ENCODE measurements at regions not wholly inside any gene's neighbourhood (a gene's known extent, or its start where the extent isn't known, plus 50 kb on each side); places are given as distances from the start of the nearest gene placed in this dataset.
"Not testable (repeated sequence)": the region's sequence is repeated elsewhere in the genome, so short reads cannot be mapped to it uniquely, and the experiment has no call there.

DNA sequence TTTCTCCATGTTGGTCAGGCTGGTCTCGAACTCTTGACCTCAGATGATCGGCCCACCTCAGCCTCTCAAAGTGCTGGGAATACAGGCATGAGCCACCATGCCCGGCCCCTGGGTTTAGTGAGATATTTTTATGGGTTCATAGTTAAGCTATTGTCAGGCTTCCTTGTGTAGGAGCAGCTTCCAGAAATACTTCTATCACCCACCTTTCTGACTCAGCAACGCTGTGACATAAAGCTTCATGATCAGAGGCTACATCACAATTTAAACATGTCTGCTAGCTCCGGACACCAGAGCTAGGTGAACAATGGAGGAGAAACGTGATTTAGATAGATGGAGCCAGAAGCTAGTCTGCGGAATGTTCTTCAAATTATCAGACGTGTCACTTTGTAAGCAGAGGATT lies 295.8 kb upstream of the LYZL1 start:
- Histone ChIP-seq H3K4me1 (no peaks in the 10 kb centered on the region), H3K4me3 (ENCODE audit: low read depth, low read length) (no peak overlapping the region), H3K27me3 (no peaks in the 10 kb centered on the region), H3K9me3 (no peaks in the 10 kb centered on the region), H3K36me3 (no peaks in the 10 kb centered on the region)
- DNase-seq, result no peak
- TF ChIP-seq, protein P1, sequence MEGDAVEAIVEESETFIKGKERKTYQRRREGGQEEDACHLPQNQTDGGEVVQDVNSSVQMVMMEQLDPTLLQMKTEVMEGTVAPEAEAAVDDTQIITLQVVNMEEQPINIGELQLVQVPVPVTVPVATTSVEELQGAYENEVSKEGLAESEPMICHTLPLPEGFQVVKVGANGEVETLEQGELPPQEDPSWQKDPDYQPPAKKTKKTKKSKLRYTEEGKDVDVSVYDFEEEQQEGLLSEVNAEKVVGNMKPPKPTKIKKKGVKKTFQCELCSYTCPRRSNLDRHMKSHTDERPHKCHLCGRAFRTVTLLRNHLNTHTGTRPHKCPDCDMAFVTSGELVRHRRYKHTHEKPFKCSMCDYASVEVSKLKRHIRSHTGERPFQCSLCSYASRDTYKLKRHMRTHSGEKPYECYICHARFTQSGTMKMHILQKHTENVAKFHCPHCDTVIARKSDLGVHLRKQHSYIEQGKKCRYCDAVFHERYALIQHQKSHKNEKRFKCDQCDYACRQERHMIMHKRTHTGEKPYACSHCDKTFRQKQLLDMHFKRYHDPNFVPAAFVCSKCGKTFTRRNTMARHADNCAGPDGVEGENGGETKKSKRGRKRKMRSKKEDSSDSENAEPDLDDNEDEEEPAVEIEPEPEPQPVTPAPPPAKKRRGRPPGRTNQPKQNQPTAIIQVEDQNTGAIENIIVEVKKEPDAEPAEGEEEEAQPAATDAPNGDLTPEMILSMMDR (IDR thresholded peaks at IDR 0.05; ENCODE audit: low read depth, low read length), result no peak

DNA sequence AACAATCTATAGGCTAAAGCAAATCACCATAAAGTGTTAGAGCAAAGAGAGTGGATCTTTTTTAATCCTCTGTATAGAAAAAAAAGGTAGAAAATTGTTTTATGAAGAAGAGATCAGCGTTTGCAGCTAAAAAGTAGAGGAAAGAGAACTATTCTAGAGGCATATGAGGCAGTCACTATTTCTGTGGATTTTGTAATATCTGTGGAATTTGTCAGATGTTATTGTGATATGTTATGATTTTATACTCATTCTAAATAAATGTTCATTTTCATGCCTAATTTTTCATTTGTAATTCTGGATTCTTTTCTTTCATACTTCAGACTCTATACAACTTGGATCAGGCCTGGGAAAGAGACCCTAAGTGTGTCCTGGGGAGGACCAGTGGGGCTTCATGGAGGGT lies 295.0 kb upstream of the LYZL1 start:
- Histone ChIP-seq H3K27me3 (no peaks in the 10 kb centered on the region), H3K4me1 (no peaks in the 10 kb centered on the region), H3K36me3 (no peaks in the 10 kb centered on the region), H3K4me3 (ENCODE audit: low read depth, low read length) (no peak overlapping the region), H3K9me3 (no peaks in the 10 kb centered on the region)
- TF ChIP-seq, protein P1 (IDR thresholded peaks at IDR 0.05; ENCODE audit: low read depth, low read length), result no peak
- no peak for DNase-seq

- not testable (repeated sequence) for H3K9me3 ChIP-seq; DNase-seq; H3K36me3 ChIP-seq; H3K27me3 ChIP-seq; H3K4me1 ChIP-seq; H3K4me3 ChIP-seq (ENCODE audit: low read depth, low read length)
Observed at GRCh38 chr10:28994802-28995201, 294.1 kb upstream of the LYZL1 start.

DNA sequence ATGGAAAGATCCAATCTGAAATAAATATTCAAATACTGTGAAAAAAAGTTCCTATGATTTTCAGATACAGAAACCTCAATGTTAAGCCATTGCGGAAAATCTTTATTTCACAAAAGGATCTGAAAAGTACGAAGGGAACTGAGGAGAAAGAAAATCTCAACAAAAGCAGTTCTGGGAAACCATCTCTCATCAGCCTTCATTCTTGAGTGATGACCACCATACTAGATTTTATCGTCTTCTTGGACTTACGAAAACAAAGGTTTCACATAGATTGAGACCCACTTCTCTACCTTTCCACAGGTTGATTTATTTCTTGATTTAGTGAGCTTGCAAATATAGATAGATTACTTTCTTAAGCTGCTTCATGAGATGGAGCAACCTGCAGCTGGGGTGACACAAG lies 293.4 kb upstream of the LYZL1 start:
- no peaks in the 10 kb centered on the region for H3K27me3 ChIP-seq
- TF ChIP-seq, protein P1 (IDR thresholded peaks at IDR 0.05; ENCODE audit: low read depth, low read length), result no peak
- no peak overlapping the region for H3K4me3 ChIP-seq (ENCODE audit: low read depth, low read length)
- H3K9me3 ChIP-seq, result no peaks in the 10 kb centered on the region
- DNase-seq, result no peak
- H3K4me1 ChIP-seq, result no peaks in the 10 kb centered on the region
- no peaks in the 10 kb centered on the region for H3K36me3 ChIP-seq

DNA sequence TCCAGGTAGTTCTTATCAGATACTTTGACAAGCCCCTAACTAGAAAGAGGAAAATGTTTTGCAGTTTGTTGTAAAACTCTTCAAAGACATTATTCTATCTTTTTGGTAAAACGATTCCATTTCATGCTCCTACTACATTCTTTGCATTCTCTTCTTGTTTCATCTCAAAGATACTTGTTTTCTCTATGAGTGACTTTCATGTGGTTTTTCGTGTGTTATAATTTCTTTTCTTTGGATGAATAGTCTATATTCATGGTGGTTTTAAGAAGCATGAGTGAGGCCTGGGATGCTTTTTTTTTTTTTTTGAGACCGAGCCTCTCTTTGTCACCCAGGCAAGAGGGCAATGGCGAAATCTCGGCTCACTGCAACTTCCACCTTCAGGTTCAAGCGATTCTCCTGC lies 292.5 kb upstream of the LYZL1 start:
- TF ChIP-seq, protein P1 (IDR thresholded peaks at IDR 0.05; ENCODE audit: low read depth, low read length), result no peak
- no peaks in the 10 kb centered on the region for H3K9me3 ChIP-seq
- DNase-seq, result no peak
- no peaks in the 10 kb centered on the region for H3K36me3 ChIP-seq
- no peaks in the 10 kb centered on the region for H3K4me1 ChIP-seq
- H3K4me3 ChIP-seq (ENCODE audit: low read depth, low read length), result no peak overlapping the region
- no peaks in the 10 kb centered on the region for H3K27me3 ChIP-seq

DNA sequence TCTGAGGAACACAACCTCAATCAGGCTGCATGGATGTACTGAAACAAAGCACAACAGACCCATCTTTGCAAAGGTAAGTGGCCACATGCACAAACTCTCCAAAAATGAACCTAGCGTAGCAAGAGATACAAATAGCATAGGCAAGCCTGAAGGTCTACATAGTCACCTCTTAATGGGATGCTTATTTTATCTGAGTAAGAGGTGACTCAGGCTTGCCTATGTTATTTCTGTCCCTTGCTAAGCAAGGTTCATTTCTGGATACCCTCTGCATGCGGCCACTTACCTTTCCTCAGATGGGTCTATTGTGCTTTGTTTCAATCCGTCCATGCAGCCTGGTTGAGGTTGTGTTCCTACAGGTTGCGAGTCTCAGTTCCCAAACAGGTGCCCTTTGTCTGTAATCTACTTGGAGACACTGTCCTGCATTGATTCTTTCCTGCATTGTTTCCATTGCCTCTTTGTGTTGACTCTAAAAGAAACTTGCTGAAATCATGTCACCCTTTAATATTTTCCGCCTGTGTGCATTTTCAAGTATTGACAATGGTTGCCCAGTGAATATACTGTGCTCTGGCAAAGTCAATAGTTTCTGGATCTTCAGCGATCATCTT lies 291.8 kb upstream of the LYZL1 start:
- Histone ChIP-seq H3K4me3 (ENCODE audit: low read depth, low read length) (no peak overlapping the region), H3K4me1 (no peaks in the 10 kb centered on the region), H3K27me3 (no peaks in the 10 kb centered on the region), H3K9me3 (no peaks in the 10 kb centered on the region), H3K36me3 (no peaks in the 10 kb centered on the region)
- no peak for DNase-seq
- TF ChIP-seq, protein P1 (IDR thresholded peaks at IDR 0.05; ENCODE audit: low read depth, low read length), result no peak

GRCh38 chr10:28997734-28998133 lies 291.1 kb upstream of the LYZL1 start:
- H3K36me3 ChIP-seq, result no peaks in the 10 kb centered on the region
- no peak for DNase-seq
- H3K27me3 ChIP-seq, result no peaks in the 10 kb centered on the region
- TF ChIP-seq, protein P1 (IDR thresholded peaks at IDR 0.05; ENCODE audit: low read depth, low read length), result no peak
- H3K4me3 ChIP-seq (ENCODE audit: low read depth, low read length), result no peak overlapping the region
- no peaks in the 10 kb centered on the region for H3K9me3 ChIP-seq
- H3K4me1 ChIP-seq, result no peaks in the 10 kb centered on the region

Measured in BE2C (cell line).